ENCODE measurements at regions not wholly inside any gene's neighbourhood (a gene's known extent, or its start where the extent isn't known, plus 50 kb on each side); places are given as distances from the start of the nearest gene placed in this dataset.

DNA sequence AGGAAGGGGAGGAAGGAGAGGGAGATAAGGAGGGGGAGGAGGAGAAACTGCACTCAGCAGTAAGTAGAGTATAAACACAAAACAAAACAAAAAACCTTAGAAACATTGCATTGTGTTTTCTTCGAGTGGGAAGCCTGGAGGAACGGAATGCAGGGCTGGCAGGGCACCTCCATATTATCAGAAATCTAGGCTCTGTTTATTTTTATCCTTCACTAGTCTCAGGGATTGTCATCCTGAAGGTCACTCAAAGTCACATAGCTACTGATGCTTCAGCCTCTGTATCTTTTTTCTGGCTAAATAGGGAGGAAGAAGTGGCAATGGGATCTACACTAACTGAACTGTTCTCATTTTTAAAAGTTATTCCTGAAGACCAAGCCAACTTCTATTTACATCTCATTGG is 467.8 kb downstream of the KCTD12 start:
- Mint-ChIP-seq H3K27me3 (no peaks in the 10 kb centered on the region), H3K4me1 (ENCODE audit: low read depth) (peaks cover 5% of the 10 kb centered on the region), H3K9me3 (ENCODE audit: low read depth) (no peaks in the 10 kb centered on the region), H3K4me3 (ENCODE audit: low read depth) (no peak overlapping the region), H3K27ac (no peak overlapping the region), H3K36me3 (ENCODE audit: insufficient read depth) (no peaks in the 10 kb centered on the region)
- no peak for TF ChIP-seq CTCF (IDR thresholded peaks at IDR 0.05; ENCODE audit: unreplicated experiment)
- no peak for DNase-seq (ENCODE audit: low spot score, unreplicated experiment)

DNA sequence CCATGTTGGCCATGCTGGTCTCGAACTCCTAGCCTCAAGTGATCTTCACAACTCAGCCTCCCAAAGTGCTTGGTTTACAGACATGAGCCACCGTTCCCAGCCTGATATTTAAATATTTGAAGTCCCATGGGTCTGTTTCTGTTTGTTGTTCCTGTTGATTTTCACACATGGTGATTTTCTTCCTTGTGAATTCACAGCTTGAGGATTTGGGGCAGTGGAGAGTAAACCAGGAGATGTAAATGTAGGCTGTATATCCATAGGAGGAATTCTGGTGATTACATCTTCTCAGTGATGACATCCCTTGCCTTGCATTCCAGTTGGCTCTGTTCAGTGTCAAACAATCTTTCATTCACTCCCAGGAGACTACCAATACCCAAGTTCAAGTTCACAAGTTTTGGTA is 471.9 kb downstream of the KCTD12 start:
- Mint-ChIP-seq H3K27me3 (no peaks in the 10 kb centered on the region), H3K27ac (no peak overlapping the region), H3K4me3 (ENCODE audit: low read depth) (no peak overlapping the region), H3K36me3 (ENCODE audit: insufficient read depth) (no peaks in the 10 kb centered on the region), H3K4me1 (ENCODE audit: low read depth) (peaks cover 7% of the 10 kb centered on the region), H3K9me3 (ENCODE audit: low read depth) (no peaks in the 10 kb centered on the region)
- no peak for TF ChIP-seq CTCF (IDR thresholded peaks at IDR 0.05; ENCODE audit: unreplicated experiment)
- no peak for DNase-seq (ENCODE audit: low spot score, unreplicated experiment)

DNA sequence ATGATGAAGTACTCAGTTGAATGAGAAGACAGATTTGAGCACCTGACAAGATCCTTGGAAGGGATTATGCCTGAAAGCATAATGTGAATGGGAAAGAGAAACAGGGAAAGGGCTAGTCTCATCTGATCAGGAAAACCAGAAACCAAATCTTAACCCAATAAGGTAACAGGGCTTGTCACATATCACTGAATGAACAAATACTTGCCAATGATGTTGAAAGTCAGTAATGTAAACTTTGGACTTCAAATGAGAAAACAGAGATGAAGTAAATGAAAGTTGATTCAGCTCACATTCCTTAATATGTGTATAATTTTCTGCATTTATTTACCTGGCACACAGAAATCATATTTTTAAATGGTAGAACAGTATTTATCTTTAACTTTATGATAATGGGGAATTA is 480.0 kb downstream of the KCTD12 start:
- H3K9me3 Mint-ChIP-seq (ENCODE audit: low read depth): no peaks in the 10 kb centered on the region

DNA sequence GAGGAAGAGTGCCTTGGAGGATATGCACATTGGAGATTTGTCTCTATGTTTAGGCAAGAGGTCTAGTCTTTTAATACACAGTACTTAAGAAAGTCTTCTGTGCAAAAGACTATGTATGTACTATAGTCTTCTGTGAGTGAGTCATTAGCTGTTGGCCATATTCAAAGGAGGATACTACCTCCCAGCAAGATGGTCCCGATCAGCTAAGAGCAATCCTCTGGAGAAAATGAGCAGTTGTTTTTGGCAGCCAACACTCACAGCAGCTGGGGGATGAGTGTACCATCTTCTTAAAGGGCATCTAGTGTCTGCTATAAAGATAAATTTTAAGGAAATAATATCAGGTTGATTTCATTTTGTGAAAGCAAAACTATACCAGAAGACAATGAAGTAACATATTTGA is 487.8 kb downstream of the KCTD12 start:
- DNase-seq (ENCODE audit: low spot score, unreplicated experiment): no peak
- Mint-ChIP-seq H3K27me3 (no peaks in the 10 kb centered on the region), H3K4me3 (ENCODE audit: low read depth) (no peak overlapping the region), H3K9me3 (ENCODE audit: low read depth) (no peaks in the 10 kb centered on the region), H3K27ac (no peak overlapping the region), H3K36me3 (ENCODE audit: insufficient read depth) (no peaks in the 10 kb centered on the region), H3K4me1 (ENCODE audit: low read depth) (peaks cover 6% of the 10 kb centered on the region)
- no peak for TF ChIP-seq CTCF (IDR thresholded peaks at IDR 0.05; ENCODE audit: unreplicated experiment)

More for the DNA sequence above, 480.0 kb downstream of the KCTD12 start:
- no peaks in the 10 kb centered on the region for H3K27me3 Mint-ChIP-seq
- H3K27ac Mint-ChIP-seq: no peak overlapping the region
- TF ChIP-seq CTCF (IDR thresholded peaks at IDR 0.05; ENCODE audit: unreplicated experiment): no peak
- DNase-seq (ENCODE audit: low spot score, unreplicated experiment): no peak
- no peaks in the 10 kb centered on the region for H3K36me3 Mint-ChIP-seq (ENCODE audit: insufficient read depth)
- H3K4me3 Mint-ChIP-seq (ENCODE audit: low read depth): no peak overlapping the region
- peaks cover 2% of the 10 kb centered on the region for H3K4me1 Mint-ChIP-seq (ENCODE audit: low read depth)

- H3K9me3 Mint-ChIP-seq (ENCODE audit: low read depth): no peaks in the 10 kb centered on the region
- no peak overlapping the region for H3K27ac Mint-ChIP-seq
These were observed 488.8 kb downstream of the KCTD12 start for GRCh38 chr13:76397413-76397812.

More at GRCh38 chr13:76397413-76397812, 488.8 kb downstream of the KCTD12 start:
- Mint-ChIP-seq H3K27me3 (no peaks in the 10 kb centered on the region), H3K4me3 (ENCODE audit: low read depth) (no peak overlapping the region), H3K4me1 (ENCODE audit: low read depth) (peaks cover 6% of the 10 kb centered on the region), H3K36me3 (ENCODE audit: insufficient read depth) (no peaks in the 10 kb centered on the region)
- no peak for DNase-seq (ENCODE audit: low spot score, unreplicated experiment)
- TF ChIP-seq CTCF (IDR thresholded peaks at IDR 0.05; ENCODE audit: unreplicated experiment): no peak
